WTC11 (cell line): ENCODE measurements at regions not wholly inside any gene's neighbourhood (a gene's known extent, or its start where the extent isn't known, plus 50 kb on each side); places are given as distances from the start of the nearest gene placed in this dataset.

Source experiments
- ATAC-seq: fragments of 200-7000 bp; cut with Tn5 transposase; 2 replicates; pipeline ENCODE4 v1.10.0; 2021; ENCODE audit warnings: mild to moderate bottlenecking, moderate library complexity
- CTCF ChIA-PET: fragments of 300-600 bp; sonication (Branson Sonifier 250); formaldehyde crosslinking; loops from one replicate; lab custom pipeline; 2021; ENCODE audit warnings: antibody characterized with exemption; lab: Charles Lee
- POLR2A ChIA-PET: fragments of 350-600 bp; sonication (Branson Sonifier 250); formaldehyde crosslinking; loops from one replicate; lab custom pipeline; 2021; ENCODE audit warnings: antibody characterized with exemption; lab: Charles Lee
- DNase-seq: peaks from one replicate; pipeline ENCODE4 v3.0.0; 2021; ENCODE audit warnings: low spot score
- H3K27ac Mint-ChIP-seq: 2 replicates; pipeline ENCODE4 v1.8.0; 2021; ENCODE audit warnings: mixed read lengths
- H3K27me3 Mint-ChIP-seq: 2 replicates; pipeline ENCODE4 v1.8.0; 2021; ENCODE audit warnings: low read depth, mild to moderate bottlenecking, moderate library complexity, mixed read lengths
- H3K36me3 Mint-ChIP-seq: 2 replicates; pipeline ENCODE4 v1.8.0; 2021; ENCODE audit warnings: mixed read lengths
- H3K4me1 Mint-ChIP-seq: 2 replicates; pipeline ENCODE4 v1.8.0; 2022; ENCODE audit warnings: mixed read lengths
- H3K4me3 Mint-ChIP-seq: 2 replicates; pipeline ENCODE4 v1.8.0; 2021; ENCODE audit warnings: mild to moderate bottlenecking, moderate library complexity, mixed read lengths
- H3K9me3 Mint-ChIP-seq: 2 replicates; pipeline ENCODE4 v1.8.0; 2021; ENCODE audit warnings: mixed read lengths
- AR ChIP-seq: fragments of 250-450 bp; sonication (Bioruptor Pico); IDR thresholded peaks from 2 replicates; pipeline ENCODE4 v1.9.0; 2021; ENCODE audit warnings: mild to moderate bottlenecking
- ARID4B ChIP-seq: sonication (generic); formaldehyde crosslinking; IDR thresholded peaks from 2 replicates; pipeline ENCODE4 v1.8.0; 2023; ENCODE audit warnings: missing genetic modification reagents, mild to moderate bottlenecking, borderline replicate concordance
- ATF6 ChIP-seq: sonication (generic); formaldehyde crosslinking; IDR thresholded peaks from 2 replicates; pipeline ENCODE4 v1.8.1; 2023; ENCODE audit warnings: mild to moderate bottlenecking, missing genetic modification reagents
- FOXP1 ChIP-seq: sonication (generic); formaldehyde crosslinking; IDR thresholded peaks from 2 replicates; pipeline ENCODE4 v1.8.0; 2022; ENCODE audit warnings: missing genetic modification reagents, mild to moderate bottlenecking, moderate library complexity, borderline replicate concordance
- NFATC4 ChIP-seq: fragments of 250-450 bp; sonication (Bioruptor Pico); IDR thresholded peaks from 2 replicates; pipeline ENCODE4 v1.9.0; 2021; ENCODE audit warnings: mild to moderate bottlenecking
- NR2C2 ChIP-seq: sonication (generic); formaldehyde crosslinking; IDR thresholded peaks from 2 replicates; pipeline ENCODE4 v1.8.0; 2022; ENCODE audit warnings: mild to moderate bottlenecking, missing genetic modification reagents
- SMAD4 ChIP-seq: sonication (generic); formaldehyde crosslinking; IDR thresholded peaks from 2 replicates; pipeline ENCODE4 v1.8.0; 2022; ENCODE audit warnings: mild to moderate bottlenecking, missing genetic modification reagents
- TCF7 ChIP-seq: sonication (generic); formaldehyde crosslinking; IDR thresholded peaks from 2 replicates; pipeline ENCODE4 v1.8.0; 2022; ENCODE audit warnings: mild to moderate bottlenecking, low read depth, missing genetic modification reagents, moderate library complexity
- TEAD4 ChIP-seq: sonication (generic); formaldehyde crosslinking; IDR thresholded peaks from 2 replicates; pipeline ENCODE4 v1.8.0; 2022; ENCODE audit warnings: mild to moderate bottlenecking, missing genetic modification reagents
- TP53 ChIP-seq: sonication (generic); formaldehyde crosslinking; IDR thresholded peaks from 2 replicates; pipeline ENCODE4 v1.8.1; 2023; ENCODE audit warnings: mild to moderate bottlenecking, missing genetic modification reagents
- ZNF121 ChIP-seq: sonication (generic); formaldehyde crosslinking; IDR thresholded peaks from 2 replicates; pipeline ENCODE4 v1.8.0; 2023; ENCODE audit warnings: missing genetic modification reagents
- ZNF232 ChIP-seq: sonication (generic); formaldehyde crosslinking; IDR thresholded peaks from 2 replicates; pipeline ENCODE4 v1.8.0; 2022; ENCODE audit warnings: mild to moderate bottlenecking, missing genetic modification reagents
- ZNF416 ChIP-seq: fragments of 250-450 bp; sonication (Bioruptor Pico); IDR thresholded peaks from 2 replicates; pipeline ENCODE4 v1.9.0; 2021; ENCODE audit warnings: mild to moderate bottlenecking, inconsistent platforms
- TF ChIP-seq, protein P1 (sequence below): fragments of 200-600 bp; IDR thresholded peaks from 2 replicates; pipeline ENCODE4 v1.8.0; 2022; ENCODE audit warnings: antibody characterized with exemption
- TF ChIP-seq, protein P2 (sequence below): fragments of 250-450 bp; sonication (Bioruptor Pico); conservative IDR thresholded peaks from 2 replicates; pipeline ENCODE4 v1.9.0; 2021; ENCODE audit warnings: mild to moderate bottlenecking

DNA sequence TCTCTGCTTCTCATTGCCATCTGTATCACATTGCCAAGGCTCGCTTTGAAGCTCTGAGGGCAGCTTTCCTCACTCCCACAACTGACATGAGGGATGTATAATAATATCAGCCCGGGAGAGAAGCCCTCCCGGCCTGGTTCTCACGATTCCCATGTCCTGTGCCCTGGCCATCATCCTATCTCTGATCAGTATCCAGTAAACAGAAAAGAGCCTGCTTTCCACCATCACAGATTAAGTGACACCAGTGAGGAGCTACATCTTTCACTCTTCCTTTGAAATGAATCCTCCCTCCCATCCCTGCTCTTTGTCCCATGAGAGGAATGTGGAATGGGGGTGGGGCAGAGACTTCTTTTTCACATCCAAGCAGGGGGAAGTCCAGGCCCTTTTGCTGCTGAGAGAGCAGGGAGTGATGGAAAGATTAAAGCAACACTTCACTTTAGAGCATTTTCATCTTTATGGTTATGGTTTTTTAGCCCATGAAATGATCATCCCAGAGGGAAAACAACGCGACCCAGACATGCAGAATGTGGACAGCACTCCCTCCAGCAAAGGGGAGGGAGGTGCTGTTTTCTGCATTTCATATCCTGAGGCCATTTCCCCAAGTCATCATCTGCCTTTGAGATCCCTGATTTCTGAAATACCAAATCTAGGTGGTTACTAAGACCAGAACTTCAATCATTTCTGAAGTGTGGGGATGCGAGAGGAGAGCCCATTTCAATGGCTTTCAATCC, 84.6 kb upstream of the LYZL1 start:
- ChIA-PET CTCF (interaction anchor here (0.7 to 1.0 kb wide), 2 partner anchors 46 to 61 kb away, joined by 3 read pairs; no protein-coding TSS in a partner anchor), POLR2A (no interaction called here)
- Mint-ChIP-seq H3K36me3 (peaks cover 6% of the 10 kb centered on the region), H3K9me3 (peaks cover 19% of the 10 kb centered on the region), H3K27me3 (no peaks in the 10 kb centered on the region; the same call in 1 of the 2 replicates), H3K4me3 (no peak overlapping the region), H3K4me1 (peaks cover 36% of the 10 kb centered on the region), H3K27ac (peak overlapping the region; percentile 30; the same call in 1 of the 2 replicates)
- ATAC-seq = peak; percentile 73
- TF ChIP-seq, protein P1, sequence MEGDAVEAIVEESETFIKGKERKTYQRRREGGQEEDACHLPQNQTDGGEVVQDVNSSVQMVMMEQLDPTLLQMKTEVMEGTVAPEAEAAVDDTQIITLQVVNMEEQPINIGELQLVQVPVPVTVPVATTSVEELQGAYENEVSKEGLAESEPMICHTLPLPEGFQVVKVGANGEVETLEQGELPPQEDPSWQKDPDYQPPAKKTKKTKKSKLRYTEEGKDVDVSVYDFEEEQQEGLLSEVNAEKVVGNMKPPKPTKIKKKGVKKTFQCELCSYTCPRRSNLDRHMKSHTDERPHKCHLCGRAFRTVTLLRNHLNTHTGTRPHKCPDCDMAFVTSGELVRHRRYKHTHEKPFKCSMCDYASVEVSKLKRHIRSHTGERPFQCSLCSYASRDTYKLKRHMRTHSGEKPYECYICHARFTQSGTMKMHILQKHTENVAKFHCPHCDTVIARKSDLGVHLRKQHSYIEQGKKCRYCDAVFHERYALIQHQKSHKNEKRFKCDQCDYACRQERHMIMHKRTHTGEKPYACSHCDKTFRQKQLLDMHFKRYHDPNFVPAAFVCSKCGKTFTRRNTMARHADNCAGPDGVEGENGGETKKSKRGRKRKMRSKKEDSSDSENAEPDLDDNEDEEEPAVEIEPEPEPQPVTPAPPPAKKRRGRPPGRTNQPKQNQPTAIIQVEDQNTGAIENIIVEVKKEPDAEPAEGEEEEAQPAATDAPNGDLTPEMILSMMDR = no peak
- TF ChIP-seq TP53 (CRISPR knock-in tag) = no peak
- TF ChIP-seq AR (CRISPR knock-in tag) = no peak
- TF ChIP-seq ZNF121 (CRISPR knock-in tag) = no peak
- no peak for TF ChIP-seq ARID4B (CRISPR knock-in tag)
- DNase-seq = peak; percentile 25

- ChIA-PET CTCF (no interaction called here), POLR2A (no interaction called here)
- H3K27me3 Mint-ChIP-seq = no peaks in the 10 kb centered on the region; the same call in 1 of the 2 replicates
- no peak overlapping the region for H3K27ac Mint-ChIP-seq
- DNase-seq (no peak), ATAC-seq (no peak)
- peaks cover 16% of the 10 kb centered on the region for H3K36me3 Mint-ChIP-seq
- H3K4me1 Mint-ChIP-seq = peaks cover 32% of the 10 kb centered on the region
- TF ChIP-seq FOXP1 (no peak), NFATC4 (CRISPR knock-in tag) (no peak), ZNF416 (CRISPR knock-in tag) (no peak)
- no peak overlapping the region for H3K4me3 Mint-ChIP-seq
- peaks cover 31% of the 10 kb centered on the region for H3K9me3 Mint-ChIP-seq
Measured at GRCh38 chr10:29205787-29206186, 83.1 kb upstream of the LYZL1 start.

DNA sequence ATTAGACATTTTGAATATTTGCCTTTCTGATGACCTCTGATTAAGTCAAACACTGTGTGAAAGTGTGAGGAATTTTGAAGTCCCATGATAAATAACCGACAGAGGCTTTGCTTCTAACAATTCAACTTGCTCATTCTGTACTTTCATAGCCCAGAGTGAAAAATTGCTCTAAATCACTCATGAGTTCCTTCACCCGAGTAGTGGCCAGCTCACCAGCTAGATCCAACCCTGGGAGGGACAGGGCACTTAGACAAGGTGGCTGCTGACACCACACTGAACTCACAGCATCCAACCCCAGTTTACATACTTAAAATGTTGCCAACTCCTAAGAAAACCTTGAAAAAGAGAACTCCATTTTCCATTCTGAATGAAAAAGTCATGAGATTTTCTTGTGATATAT, 80.0 kb upstream of the LYZL1 start:
- no peak overlapping the region for H3K4me3 Mint-ChIP-seq
- no peak for ATAC-seq
- ChIA-PET CTCF (no interaction called here), POLR2A (no interaction called here)
- peaks cover 45% of the 10 kb centered on the region for H3K9me3 Mint-ChIP-seq
- H3K4me1 Mint-ChIP-seq = peaks cover 22% of the 10 kb centered on the region
- H3K27me3 Mint-ChIP-seq = no peaks in the 10 kb centered on the region; the same call in 1 of the 2 replicates
- no peak overlapping the region for H3K27ac Mint-ChIP-seq
- peaks cover 16% of the 10 kb centered on the region for H3K36me3 Mint-ChIP-seq
- no peak for DNase-seq
- TF ChIP-seq AR (CRISPR knock-in tag) = no peak
- TF ChIP-seq TCF7 = no peak
- TF ChIP-seq TEAD4 (CRISPR knock-in tag) = no peak
- no peak for TF ChIP-seq ZNF232 (CRISPR knock-in tag)
- no peak for TF ChIP-seq ATF6 (CRISPR knock-in tag)
- no peak for TF ChIP-seq SMAD4 (CRISPR knock-in tag)
- TF ChIP-seq NR2C2 (CRISPR knock-in tag) = no peak
- TF ChIP-seq, protein P2, sequence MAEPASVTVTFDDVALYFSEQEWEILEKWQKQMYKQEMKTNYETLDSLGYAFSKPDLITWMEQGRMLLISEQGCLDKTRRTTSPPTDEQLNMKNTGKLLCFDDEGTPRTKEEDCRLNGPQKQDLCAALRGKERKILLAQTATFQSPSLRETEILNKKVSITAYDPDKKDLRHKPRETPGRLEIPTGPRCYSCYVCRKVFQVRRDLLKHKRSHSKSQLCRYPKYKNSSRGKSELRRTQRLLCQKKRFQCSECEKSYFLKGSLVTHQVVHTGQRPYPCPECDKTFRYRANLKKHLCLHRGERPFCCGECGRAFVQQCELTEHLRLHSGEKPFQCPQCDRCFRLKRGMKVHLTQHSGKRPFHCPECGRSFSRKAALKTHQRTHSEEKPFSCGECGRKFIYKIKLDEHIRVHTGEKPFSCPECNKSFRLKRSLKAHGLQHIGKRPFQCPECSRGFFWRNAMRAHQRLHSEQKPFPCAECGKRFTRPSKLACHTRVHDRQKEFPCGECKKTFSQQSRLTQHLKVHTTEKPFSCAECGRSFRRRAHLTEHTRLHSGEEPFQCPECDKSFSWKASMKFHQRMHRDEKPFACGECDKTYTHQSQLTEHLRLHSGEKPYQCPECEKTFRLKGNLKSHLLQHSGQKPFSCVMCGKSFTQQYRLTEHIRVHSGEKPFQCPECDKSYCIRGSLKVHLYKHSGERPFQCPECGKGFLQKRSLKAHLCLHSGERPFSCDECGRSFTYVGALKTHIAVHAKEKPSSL = no peak
